Bronchial epithelial cell (primary cell): ENCODE measurements at regions not wholly inside any gene's neighbourhood (a gene's known extent, or its start where the extent isn't known, plus 50 kb on each side); places are given as distances from the start of the nearest gene placed in this dataset.

ENCODE experiments used
- DNase-seq: peaks from one replicate; pipeline ENCODE4 v3.0.0-alpha.2; 2010; ENCODE audit warnings: low read depth
- FAIRE-seq: peaks from 2 replicates; lab custom pipeline; 2011; peaks lifted over from hg19 to GRCh38; lab: Jason Lieb, UNC
- H3K27me3 ChIP-seq: 2 replicates; pipeline ENCODE4 v1.5.1; 2011; ENCODE audit warnings: low read length; ENCODE audit not compliant: control insufficient read depth, insufficient read depth
- H3K36me3 ChIP-seq: 2 replicates; pipeline ENCODE4 v1.5.1; 2011; ENCODE audit warnings: low read length; ENCODE audit not compliant: control insufficient read depth, insufficient read depth
- H3K4me3 ChIP-seq: 2 replicates; pipeline ENCODE4 v1.5.1; 2011; ENCODE audit warnings: mild to moderate bottlenecking, low read depth, low read length, control low read depth
- TF ChIP-seq, protein P1 (sequence below): IDR thresholded peaks from 2 replicates; pipeline ENCODE4 v1.5.1; 2011; ENCODE audit warnings: mild to moderate bottlenecking, moderate library complexity, low read length, control low read depth, inconsistent platforms; ENCODE audit not compliant: insufficient read depth, severe bottlenecking

DNA sequence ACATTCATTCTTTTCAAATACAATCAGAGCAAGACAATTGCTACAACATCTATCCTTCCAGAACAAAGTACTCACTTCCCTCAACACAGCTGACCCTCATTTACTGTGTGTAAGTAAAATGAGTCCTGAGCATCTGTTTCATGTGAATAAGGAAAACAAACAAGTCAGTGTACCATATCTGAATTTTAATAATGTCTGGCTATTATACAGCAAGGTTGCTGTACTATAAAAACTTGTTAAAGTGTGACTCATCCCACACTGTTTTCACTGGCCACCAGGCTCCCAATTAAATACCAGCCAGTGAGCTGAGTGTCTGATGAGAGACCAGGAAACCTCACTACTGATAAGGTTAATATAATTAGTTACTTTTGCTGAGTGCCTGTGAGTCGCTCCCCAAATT is 339.8 kb downstream of the AGTPBP1 start:
- no peak overlapping the region for H3K4me3 ChIP-seq
- no peaks in the 10 kb centered on the region for H3K27me3 ChIP-seq
- DNase-seq, result peak; percentile 33
- FAIRE-seq, result no peak
- H3K36me3 ChIP-seq, result no peaks in the 10 kb centered on the region
- TF ChIP-seq, protein P1, sequence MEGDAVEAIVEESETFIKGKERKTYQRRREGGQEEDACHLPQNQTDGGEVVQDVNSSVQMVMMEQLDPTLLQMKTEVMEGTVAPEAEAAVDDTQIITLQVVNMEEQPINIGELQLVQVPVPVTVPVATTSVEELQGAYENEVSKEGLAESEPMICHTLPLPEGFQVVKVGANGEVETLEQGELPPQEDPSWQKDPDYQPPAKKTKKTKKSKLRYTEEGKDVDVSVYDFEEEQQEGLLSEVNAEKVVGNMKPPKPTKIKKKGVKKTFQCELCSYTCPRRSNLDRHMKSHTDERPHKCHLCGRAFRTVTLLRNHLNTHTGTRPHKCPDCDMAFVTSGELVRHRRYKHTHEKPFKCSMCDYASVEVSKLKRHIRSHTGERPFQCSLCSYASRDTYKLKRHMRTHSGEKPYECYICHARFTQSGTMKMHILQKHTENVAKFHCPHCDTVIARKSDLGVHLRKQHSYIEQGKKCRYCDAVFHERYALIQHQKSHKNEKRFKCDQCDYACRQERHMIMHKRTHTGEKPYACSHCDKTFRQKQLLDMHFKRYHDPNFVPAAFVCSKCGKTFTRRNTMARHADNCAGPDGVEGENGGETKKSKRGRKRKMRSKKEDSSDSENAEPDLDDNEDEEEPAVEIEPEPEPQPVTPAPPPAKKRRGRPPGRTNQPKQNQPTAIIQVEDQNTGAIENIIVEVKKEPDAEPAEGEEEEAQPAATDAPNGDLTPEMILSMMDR, result no peak

DNA sequence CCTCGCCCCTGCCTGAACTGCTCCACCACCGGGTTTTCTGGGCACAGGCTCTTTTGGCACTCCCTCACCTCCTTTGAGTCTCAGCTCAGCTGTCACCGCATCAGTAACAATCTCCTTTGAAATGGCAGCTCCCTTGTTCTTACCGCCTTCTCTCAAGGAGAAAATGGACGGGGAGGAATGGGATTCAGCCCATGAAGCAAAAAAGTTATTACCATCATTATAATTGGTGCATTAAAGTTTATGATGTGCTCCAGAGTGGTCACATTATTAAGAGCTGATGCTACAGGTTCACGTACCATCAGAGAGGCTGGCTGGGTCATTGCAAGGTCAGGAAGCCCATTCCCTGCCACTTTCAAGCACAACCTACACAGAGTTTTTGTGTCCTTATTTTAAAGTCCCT is 344.7 kb downstream of the AGTPBP1 start:
- no peak for DNase-seq
- TF ChIP-seq, protein P1, result no peak

DNA sequence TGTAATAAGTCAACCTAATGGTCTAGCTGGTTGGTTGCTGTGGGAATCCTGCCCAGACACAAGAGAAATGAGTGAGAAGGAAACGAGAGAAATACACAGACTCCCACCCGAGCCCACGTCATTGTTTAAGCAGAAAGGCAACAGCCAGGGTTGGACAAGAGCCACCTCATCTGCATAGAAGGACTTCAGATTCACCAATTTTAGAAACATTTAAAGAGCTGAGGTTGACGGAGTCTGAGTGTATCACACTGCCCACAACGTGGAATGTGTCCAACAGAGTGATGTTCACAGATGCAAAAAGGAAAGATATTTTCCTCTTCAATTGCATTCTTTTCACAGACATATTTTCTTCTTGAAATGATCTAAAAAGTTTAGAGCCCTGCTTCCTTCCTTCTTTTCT is 349.5 kb downstream of the AGTPBP1 start:
- TF ChIP-seq, protein P1, result no peak
- H3K4me3 ChIP-seq, result no peak overlapping the region
- FAIRE-seq (no peak), DNase-seq (no peak)
- H3K36me3 ChIP-seq, result no peaks in the 10 kb centered on the region
- H3K27me3 ChIP-seq, result no peaks in the 10 kb centered on the region

More for the DNA sequence above, 344.7 kb downstream of the AGTPBP1 start:
- Histone ChIP-seq H3K4me3 (no peak overlapping the region), H3K27me3 (no peaks in the 10 kb centered on the region), H3K36me3 (no peaks in the 10 kb centered on the region)
- FAIRE-seq, result no peak

DNA sequence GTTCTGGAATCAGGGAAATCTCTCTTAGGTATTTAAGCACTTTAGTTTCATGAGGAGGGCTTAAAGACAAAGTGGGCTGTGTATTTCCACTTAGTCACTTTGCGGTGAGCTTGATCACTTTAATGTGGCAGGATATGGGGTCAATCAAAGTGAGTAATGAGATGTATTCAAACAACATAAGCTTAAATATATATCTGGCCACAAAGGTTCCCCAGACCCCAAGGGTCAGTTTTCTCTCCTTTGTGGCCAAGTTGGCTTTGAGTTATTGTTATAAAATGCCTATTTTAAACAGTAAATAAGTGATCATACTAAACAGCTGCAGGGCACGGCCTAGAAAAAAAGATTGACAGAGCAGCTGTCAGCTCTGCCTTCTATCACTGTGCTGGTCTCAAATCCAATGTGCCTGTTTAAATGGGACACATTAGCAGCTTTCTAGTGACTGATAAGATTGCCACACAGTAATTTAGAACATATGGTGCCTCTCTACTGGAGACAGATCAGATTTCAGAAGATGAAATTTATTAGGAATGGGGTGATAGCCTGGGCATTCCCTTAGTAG is 363.9 kb downstream of the AGTPBP1 start:
- FAIRE-seq (no peak), DNase-seq (no peak)
- no peaks in the 10 kb centered on the region for H3K36me3 ChIP-seq
- H3K4me3 ChIP-seq, result no peak overlapping the region
- TF ChIP-seq, protein P1, result no peak
- H3K27me3 ChIP-seq, result no peaks in the 10 kb centered on the region

DNA sequence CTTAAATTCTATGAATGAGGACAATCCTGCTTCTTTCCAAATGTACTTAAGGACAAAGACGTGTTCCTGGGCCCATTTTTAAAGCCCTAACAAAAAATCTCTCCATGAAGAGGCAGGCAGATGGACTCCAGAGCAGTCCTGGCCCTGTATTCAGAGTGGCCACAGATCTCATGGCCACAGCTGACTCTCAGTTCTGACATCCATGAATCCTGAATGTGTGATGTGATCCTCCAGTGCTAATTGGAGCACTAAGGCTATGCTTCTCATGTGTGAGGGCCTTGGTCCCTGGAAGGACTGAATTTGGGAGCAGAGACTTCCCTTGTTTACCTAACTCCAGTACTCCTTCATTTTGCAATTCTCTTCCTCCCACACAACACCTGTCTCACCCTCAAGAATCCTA is 373.0 kb downstream of the AGTPBP1 start:
- no peak for DNase-seq
- TF ChIP-seq, protein P1, result no peak
- no peak overlapping the region for H3K4me3 ChIP-seq
- H3K27me3 ChIP-seq, result no peaks in the 10 kb centered on the region
- no peaks in the 10 kb centered on the region for H3K36me3 ChIP-seq
- FAIRE-seq, result peak; percentile 64

DNA sequence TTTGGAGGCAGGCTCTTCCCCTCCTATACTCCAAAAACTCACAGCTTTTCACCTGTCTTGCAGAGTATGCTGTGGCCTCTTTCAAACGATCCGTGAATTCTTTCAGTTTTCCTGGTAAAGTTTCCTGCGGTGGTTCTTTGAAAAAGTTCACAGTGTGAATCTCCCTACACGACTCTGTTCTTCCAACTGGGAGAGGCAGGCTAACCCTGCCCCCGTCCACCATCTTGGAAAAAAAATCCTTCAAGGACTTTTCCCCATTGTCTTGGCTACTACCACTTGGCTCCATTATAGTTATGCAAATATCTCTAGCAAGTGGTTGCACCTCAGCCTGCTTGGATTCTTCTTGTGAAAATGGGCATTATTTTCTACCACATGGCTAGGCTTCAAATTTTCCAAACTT is 382.6 kb downstream of the AGTPBP1 start:
- FAIRE-seq (no peak), DNase-seq (no peak)
- H3K36me3 ChIP-seq, result no peaks in the 10 kb centered on the region
- TF ChIP-seq, protein P1, result no peak
- H3K4me3 ChIP-seq, result no peak overlapping the region
- no peaks in the 10 kb centered on the region for H3K27me3 ChIP-seq
